CD1c-positive myeloid dendritic cell (primary cell): ENCODE measurements at regions not wholly inside any gene's neighbourhood (a gene's known extent, or its start where the extent isn't known, plus 50 kb on each side); places are given as distances from the start of the nearest gene placed in this dataset.
A peak's percentile ranks its signal among the peaks of the same experiment; 100 is the strongest.

ENCODE experiments used
- DNase-seq: peaks from one replicate; pipeline ENCODE4 v3.0.0-alpha.2; 2016; ENCODE audit errors: extremely low spot score

- DNase-seq = no peak
These were observed 246.8 kb upstream of the STT3B start for GRCh38 chr3:31285833-31286486.

DNA sequence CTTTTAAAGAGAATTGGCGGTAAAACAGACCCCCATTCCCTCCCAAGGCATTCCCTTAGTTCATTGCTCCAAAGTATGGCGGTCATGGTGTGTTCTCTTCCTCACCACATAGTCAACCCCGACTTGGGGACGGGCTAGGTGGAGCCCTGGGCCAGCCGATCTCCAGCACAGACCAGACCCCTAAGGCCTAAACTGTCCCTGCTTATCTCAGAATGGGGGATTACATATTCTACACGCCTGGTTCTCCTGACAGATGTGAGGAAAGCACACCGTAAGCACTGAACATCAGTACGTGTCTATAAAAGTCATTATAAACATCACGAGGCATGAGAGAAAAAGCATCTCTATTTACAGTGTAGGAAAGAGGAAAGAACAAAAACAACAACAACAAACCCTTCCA is 244.5 kb upstream of the STT3B start:
- no peak for DNase-seq

- no peak for DNase-seq
These were observed 244.1 kb upstream of the STT3B start for GRCh38 chr3:31288641-31289100.

DNA sequence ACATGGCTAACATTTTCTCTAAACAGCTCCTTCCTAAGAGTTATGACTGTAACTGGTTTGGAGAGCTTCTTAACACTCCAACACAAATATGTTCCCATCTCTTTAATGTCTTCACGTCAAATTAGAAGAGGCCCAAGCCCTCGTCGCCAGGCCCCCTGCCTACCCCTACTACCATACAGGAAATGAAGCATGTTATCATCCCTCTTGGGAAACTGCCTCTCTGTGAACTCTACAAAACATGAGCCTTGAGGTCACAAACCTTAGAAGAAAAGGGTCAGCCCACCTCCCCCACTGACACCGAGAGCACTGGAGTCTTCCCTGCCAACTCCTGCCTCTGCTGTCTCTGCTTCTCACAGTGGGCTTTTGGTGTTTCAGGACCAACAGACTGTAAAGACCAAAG is 243.1 kb upstream of the STT3B start:
- DNase-seq = no peak

- no peak for DNase-seq
These were observed 242.7 kb upstream of the STT3B start for GRCh38 chr3:31290046-31290445.

DNA sequence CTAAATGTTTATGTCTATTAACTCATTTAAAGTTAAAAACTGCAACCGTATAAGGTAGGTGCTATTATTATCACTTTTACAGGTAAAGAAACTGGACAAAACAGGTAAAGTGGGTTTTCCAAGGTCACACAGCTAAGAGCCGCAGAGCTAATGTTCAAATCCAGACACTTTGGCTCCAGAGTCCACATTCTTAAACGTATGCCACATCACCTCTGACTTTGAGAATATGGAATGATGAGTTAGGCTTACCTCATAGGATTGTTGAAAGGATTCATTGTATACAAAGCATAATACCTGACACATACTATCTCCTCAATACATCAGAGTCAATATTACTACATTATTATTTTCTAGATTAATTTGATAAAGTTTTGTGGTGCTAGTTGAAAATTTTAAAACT is 240.9 kb upstream of the STT3B start:
- no peak for DNase-seq

DNA sequence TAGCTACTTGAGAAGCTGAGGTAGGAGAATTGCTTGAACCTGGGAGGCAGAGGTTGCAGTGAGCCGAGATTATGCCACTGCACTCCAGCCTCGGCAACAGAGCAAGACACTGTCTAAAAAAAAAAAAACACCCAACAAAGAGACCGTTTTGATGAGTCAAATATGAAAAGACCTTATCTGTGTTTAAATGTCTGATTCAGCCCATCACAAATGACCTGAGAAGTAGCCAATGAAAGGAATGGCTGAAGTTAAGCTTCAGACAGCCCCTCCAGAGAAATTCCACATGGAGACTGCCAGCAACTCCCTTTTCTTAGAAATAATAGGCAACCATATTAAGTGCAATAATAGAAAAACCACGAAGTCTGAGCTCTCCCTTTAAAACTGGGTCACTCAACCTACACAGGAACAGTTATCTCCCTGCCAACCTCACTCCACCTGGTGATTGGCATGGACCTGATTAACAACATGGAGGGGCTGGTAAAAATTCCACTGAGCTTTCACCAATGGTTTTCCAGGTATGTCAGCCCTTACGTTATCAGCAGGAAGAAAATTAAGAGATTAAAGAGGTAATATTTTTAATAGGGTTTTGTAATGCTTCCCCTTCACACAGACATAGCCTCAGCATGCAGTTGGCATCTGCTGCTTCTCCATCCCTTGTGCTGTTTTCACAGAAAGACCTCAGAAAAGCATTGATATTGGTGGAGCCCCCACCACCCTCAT is 238.1 kb upstream of the STT3B start:
- DNase-seq = no peak

DNA sequence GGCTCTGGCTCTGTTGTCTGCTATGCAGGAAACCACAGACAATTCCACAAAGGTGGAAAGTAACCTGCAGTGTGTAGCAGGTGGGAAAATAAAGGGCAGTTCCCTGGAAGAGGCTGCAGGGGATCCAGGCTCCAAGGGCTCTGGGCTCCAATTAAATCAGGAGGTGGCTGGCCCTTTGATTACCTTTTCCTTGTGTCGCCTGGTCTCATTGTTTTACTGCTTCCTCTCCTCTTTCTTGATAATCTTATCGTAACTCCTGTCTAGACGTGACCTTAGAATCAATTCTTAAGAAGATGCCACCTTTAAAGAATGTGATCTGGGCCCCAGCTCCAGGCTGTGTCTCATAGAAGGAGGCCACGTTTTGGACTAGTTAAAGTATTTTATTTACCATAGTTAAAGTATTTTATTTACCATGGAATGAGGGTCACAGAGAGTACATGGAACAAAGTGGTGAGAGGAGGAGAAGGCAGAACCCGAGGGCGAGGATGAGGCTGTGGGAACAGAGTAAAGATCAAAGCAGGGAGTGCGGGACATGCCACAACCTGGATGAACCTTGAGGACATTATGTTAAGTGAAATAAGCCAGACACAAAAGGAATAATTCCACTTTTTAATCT is 237.5 kb upstream of the STT3B start:
- no peak for DNase-seq

DNA sequence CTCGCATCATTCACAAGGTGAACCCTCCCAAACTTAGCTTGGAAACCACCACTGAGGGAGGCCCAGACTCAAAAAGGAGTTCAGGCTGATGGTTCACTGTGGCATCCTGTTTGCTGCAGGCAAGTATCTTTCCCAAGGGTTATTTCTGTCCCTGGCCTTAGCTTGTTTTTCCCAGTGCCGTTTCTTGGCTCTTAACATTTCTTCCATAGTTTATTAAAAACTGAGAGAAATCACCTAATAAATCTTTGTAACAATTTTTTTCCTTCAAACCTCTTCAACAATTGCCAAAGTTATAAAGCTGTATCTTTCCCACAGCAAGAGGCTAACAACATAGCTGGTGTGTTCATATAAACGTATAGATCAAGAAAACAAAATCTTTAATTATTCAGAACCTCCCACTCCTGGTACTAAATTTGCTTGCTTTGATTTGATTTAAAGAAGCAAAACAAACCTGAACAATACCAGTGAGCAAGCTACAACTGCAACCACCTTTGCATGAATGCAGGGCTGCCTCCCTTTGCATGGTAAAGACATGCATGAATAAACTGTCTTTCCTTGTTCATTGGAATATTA is 234.9 kb upstream of the STT3B start:
- no peak for DNase-seq

DNA sequence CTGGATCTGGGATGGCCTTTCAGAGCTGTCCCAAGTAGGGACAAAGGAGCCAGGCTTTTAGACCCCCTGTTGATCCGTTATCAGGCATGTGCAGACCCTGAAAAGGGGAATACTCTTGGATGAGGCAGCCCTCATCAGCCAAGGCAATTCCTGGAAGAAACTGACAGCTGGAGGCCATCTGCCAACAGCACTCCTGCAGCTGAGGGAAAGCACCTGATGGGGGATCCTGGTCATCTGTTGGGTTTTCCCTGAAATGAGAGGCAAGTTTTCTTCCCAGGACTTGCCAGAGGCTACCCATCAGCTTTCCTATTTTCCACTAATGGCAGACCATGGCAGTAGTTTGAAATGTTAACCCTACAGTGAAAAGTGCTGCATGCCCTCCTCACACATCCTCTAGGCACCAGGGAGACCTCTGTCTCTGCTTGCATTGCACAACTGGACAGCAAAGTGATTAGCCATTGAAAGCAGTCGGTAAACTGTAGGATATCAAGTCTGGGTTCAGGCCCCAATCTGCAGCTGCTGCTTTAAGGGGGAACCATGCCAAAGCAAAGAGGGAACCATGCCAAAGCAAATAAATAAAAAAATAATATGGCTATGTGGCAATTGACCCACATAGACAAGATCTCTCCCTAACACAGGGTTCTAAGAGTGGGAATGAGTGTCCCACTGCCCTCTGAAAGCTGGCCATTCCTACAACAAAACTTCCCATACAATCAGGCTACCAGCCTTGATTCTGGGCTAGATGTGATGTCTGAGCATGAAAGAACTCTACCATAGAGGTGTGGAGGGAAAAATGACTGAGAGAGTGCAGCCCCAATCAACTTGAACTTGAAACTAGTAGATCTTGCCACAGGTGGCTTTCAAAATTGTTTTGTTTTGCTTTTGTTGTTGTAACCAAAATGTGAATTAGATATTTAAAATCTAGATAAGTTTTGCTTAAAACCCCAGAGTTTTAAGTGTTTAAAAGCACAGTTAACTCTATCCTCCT is 232.0 kb upstream of the STT3B start:
- no peak for DNase-seq

DNA sequence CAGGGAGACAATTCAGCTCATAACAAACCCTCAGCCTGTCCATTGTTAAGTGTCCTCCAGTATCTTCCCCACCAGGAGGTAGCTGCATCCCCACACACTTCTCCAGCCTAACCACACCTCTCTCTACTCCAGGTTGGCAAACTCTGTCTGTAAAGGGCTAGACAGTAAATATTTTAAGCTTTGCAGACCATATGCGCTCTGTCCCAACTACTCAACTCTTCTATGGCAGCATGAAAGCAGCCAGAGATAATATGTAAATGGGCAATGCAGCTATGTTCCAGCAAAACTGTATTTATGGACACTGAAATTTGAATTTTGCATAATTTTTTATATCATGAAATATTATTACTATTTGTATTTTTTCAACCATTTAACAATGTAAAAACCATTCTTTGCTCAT is 230.4 kb upstream of the STT3B start:
- DNase-seq = no peak

- no peak for DNase-seq
These were observed 227.4 kb upstream of the STT3B start for GRCh38 chr3:31305340-31305739.

- no peak for DNase-seq
These were observed 225.5 kb upstream of the STT3B start for GRCh38 chr3:31307131-31307785.

DNA sequence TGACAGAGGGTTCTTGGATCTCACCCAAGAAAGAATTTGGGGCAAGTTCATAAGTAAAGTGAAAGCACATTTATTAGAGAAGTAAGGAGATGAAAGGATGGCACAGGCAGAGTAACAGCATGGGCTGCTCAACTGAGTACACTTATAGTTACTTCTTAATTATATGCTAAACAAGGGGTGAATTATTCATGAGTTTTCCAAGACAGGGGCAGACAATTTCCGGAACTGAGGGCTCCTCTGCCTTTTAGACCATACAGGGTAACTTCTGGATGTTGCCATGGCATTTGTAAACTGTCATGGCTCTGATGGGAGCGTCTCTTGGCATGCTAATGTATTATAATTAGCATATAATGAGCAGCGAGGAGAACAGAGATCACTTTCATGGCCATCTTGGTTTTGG is 221.2 kb upstream of the STT3B start:
- DNase-seq = no peak

GRCh38 chr3:31312400-31312799 is 220.3 kb upstream of the STT3B start:
- no peak for DNase-seq

DNA sequence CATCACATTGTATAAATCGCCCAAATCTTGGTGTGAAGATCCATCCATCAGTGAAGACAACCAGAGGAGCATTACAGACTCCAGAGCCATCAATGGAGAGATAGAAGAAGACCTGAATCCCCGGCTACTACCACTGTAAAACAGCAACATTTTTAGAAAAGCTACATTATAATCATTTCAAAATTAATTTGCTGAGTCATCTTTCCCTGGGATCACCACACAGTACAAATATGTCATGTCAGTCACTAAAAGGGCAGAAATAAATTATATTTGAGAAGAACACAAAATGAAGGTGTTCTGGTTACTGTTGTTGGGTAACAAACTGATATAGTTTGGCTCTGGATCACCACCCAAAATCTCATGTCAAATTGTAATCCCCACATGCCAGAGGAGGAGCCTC is 218.5 kb upstream of the STT3B start:
- no peak for DNase-seq

DNA sequence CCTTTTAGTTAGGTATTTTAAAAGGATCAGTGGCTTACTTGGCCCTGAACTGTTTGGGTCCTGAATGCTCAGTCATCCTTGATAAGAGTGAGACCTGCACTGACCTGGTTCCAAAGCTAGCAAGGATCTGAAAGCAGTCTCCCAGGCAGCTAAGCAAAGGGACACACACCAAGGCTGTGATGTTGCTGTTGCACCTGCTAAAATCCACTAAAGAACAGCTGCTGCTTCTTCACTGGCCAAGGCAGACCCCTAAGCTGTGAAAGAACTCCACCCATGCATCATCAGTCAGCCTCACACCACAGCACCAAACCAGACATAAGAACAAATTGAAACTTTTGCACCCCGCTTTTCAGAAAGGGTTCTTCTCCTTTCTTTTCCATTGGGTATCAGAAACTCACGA is 213.4 kb upstream of the STT3B start:
- DNase-seq = no peak

GRCh38 chr3:31321620-31322019 is 211.1 kb upstream of the STT3B start:
- DNase-seq = no peak

DNA sequence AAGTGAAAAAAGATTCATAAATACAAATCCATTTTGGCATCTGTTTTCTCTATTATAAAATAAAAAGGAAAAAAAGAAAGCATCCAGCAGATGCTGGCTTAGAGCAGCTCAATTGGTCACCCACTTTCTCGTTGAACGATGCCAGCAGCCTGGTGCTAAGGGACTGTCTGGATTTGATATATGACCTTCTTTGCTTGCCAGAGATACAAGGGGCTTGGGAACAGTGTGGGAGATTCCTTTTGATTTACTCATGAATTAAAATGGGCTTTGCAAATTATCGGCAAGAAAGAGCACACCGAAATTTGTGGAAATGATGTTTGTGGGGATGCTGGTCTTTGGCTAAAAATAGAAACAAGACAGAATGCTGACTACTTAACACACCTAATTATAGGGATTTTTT is 210.3 kb upstream of the STT3B start:
- DNase-seq = no peak

DNA sequence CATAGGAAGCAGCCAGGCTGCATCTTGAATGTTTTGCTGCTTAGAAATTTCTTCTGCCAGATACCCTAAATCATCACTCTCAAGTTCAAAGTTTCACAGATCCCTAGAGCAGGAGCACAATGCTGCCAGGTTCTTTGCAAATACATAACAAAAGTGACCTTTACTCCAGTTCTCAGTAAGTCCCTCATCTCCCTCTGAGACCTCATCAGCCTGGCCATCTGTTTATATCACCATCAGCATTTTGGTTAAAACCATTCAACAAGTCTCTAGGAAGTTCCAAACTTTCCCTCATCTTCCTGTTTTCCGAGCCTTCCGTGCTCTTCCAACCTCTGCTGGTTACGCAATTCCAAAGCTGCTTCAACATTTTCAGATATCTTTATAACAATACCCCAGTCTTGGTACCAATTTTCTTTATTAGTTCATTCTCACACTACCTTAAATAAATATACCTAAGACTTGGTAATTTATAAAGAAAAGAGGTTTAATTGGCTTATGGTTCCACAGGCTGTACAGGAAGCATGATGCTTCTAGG is 204.8 kb upstream of the STT3B start:
- DNase-seq = peak; percentile 1

DNA sequence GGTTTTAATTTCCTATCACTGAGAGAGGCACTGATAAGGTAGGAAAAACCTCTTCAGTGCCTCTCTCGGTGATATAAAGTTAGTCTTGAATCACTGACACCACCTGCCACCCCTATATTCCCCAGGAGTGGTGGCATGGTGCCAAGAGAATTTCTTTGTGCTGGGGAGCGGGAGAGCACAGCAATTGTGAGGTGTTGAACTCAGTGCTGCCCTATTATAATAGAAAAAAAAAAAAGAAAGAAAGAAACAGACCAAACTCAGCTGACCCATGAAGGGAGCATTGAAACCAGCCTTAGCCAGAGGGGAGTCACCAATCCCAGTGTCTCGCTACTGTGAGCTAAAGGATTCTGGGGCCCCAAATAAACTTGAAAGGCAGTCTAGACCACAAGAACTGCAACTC is 201.4 kb upstream of the STT3B start:
- no peak for DNase-seq
